AG08395 (cell line): ENCODE measurements at regions not wholly inside any gene's neighbourhood (a gene's known extent, or its start where the extent isn't known, plus 50 kb on each side); places are given as distances from the start of the nearest gene placed in this dataset.
"Not testable (repeated sequence)": the region's sequence is repeated elsewhere in the genome, so short reads cannot be mapped to it uniquely, and the experiment has no call there.

Experiments
- DNase-seq: peaks from one replicate; pipeline ENCODE4 v3.0.0; 2012; ENCODE audit warnings: mixed read lengths, low spot score

DNA sequence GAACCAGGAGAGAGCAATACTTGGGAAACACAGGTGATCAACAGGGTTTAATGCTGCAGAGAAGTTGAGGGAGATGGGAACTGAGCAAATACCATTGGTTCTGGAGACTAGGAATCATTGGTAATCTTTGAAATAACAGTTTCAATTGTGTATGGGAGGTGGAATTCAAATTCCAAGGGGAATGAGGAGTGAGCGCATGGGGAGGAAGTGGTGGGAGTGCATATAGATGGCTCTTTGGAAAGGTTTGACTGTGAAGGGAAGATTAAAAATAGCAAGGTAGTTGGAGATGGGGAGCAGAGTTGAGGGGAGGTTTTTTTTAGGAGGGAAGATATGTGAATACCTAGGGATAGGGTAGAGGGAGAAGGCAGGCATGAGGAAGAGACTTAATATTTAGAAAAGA is 51.1 kb upstream of the ROPN1 start:
- DNase-seq = no peak

DNA sequence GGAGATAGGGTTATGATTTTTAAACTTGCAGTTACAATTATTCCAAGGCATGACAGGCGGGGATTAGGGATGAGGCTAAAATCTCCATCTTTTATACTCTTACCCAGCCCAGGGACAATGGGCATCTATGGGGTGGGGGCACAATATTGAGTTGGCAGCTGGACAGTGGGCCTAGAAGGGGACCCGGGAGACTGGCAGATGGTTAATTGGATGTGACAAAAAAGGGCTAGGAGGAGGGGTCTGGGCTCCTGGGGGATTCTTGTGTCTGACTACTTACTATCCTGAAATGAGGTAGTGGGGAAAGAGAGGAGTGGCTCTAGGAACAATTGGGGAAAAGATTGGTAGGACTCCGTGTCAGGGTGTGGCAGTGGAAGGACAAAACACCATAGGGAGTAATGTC is 53.0 kb upstream of the ROPN1 start:
- no peak for DNase-seq

DNA sequence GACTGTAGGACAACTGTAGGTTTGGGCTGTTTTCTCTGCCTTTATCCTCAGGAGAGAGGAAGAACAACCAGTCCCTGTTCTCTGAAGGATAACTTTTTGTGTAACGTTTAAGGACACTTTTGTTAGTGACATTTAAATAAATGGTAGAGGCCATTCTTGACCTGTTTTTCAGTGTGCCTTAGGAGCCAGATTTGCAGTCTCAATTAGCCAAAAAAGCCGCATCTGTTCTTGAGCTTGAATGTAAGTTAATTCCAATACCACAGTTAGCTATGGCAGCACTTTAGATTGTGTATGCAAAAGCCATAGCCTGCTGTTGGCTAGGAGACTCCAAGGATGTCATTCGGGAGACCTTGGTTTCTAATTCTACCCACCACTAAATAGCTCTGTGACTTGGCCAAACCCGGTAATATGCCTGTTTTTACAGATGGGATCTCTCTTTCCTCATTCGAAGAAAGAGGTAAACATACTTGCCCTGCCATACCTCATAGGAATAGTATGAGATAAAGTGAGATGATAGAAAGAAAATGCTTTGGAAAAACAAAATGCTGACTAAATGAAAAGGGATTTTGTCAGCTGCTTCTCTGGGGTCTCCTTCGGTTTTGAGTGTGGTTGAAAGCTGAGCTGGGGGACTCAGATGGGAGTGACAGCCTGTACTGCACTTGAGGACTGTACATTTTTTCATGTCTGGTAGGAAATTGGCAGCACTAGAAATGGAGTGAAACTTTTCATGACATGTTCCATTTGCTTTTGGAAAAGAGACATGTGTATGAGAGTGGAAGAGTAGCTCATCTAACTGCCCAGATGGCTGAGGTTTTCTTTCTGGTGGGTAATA is 57.3 kb upstream of the ROPN1 start:
- no peak for DNase-seq

DNA sequence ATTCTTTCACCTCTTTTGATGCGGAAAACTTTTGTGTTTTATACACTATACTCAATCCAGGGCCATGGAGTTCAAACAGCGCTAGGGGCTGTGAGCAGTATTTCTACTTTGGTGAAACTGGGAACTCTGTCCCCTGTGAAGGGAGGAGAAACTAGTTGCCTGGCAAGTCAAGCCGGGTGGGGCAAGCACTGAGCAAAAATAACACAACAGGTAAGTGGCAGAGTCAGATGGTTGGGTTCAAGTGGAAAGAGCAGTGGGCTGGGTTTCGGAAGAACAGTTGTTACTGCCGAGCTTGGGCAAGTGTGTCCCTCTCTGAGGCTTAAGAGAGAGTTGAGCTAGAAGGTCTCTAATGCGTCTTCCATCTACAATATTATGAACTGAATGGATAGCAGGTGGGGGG is 59.7 kb upstream of the ROPN1 start:
- no peak for DNase-seq

DNA sequence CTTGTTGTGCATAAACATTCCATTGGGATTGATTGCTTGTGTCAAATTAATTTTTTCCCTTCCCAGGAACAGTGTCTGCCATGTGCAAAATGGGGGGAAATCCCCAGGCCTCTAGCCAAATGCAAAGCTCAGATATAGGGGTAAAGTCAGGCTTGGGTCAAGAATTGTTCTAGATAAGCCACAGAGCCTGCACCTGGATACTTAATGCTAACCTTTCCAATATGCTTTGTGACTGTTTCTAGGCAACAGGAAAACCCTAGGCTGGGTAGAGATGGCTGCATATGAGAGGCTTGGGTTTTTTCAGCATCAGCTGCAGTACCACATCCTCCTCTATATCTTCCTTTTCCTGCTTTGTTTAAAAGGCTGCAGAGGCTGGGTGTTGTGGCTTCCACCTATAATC is 61.9 kb upstream of the ROPN1 start:
- DNase-seq = no peak

DNA sequence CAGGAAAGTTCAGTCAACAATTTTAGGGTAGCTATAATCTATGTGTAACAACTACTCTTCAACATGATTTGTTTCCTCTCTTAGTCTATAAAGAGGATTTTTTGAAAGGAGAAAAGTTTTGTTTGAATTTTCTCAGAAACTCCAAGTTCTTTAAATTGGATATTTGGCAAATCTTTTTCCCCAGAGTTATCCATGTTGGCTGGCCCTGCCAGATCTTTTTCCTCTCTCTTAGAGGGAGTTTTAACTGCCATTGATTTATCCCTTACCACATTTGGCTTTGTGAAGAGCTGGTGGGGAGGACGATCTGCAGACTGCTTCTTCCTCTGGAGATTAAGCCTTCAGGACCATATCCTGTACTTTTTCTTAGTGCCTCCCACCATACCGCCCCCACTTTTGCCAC is 64.9 kb upstream of the ROPN1 start:
- DNase-seq = no peak

DNA sequence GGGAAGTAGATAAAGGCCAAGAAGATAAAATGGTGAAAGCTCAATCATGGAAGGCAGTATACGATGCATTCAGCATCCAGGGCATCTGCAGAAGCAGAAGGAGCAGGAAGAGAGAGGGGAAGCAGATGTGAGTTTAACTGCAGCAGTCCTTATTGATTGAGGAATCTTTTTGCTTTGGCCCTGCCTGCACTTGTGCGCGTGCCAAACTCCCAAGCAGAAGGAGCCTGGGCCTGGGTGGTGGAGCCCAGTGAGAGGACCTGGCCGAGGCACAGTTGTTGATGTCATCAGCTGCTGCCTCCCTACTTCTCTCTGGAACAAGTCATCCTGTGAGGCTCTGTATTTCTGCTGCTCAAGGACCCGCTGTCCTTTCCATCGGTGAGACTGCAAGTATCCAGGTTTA is 65.5 kb upstream of the ROPN1 start:
- no peak for DNase-seq

DNA sequence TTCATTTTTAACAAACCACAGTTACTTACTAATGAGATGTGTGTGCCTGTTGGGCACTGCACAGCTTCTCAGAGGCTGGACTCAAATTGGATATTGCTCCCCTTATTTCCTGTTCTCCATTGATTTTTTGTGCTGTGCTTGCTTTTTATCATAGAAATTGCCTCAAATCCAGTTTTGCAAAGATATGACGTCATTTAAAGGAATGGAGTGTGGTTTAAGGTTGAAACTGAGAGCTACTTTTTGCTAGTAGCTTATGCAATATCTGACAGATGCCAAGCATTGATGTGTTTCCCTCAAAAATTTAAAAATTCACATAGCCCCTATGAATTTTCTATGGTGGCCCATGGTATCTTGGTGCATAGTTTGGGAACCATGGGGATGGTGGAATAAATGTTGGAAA is 67.7 kb upstream of the ROPN1 start:
- peak; percentile 43 for DNase-seq

DNA sequence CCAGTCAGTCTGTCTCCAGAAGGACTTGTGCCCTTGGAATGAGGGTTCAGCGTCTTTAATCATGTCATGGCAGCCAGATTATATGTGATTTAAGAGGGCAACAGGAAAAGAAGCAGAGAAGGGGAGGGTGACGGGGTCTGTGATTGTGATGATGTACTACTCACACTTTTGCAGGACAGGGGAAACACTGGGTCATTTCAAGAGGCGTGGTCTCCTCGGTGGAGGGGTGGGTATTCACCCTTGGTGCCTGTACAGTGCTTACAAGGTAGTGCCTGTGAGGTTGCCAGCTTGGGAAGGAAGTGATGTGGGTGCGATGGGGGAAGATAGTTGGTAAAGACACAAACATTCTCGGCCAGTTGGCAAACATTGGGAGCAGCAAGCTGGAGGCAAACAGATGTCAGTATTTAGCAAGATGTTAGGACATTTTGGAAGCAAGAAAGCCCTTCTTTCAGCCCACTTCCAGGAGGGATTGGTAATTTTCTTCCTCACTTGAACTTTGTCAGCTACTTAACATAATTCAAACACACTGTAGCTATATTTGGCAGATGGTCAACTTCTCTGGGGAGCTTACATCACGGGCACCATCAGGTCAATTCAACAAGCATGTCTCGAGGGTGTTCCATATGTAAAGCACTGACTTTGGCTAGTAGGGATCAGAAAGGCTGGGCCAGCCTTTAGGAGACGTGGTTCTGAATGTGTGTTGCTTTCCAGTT is 71.4 kb upstream of the ROPN1 start:
- peak; percentile 29 for DNase-seq

DNA sequence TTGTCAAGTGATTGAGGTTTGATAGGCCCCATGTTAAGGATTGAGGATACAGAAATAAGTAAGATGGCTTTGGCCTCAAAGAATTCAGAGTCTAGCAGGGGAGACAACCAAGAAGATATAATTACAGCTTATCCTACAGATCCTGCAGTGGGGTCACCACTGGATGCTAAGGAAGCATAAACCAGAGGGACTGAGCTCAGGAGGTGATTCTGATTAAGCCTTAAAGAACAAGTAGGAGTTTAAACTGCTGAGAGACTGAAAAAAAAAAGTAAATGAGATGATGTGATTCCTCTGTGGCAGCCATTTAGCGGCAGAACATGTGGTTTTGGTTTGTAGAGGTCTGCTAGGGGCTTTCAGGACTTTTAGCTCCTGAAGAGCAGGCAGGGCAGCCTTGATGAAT is 72.1 kb upstream of the ROPN1 start:
- no peak for DNase-seq

DNA sequence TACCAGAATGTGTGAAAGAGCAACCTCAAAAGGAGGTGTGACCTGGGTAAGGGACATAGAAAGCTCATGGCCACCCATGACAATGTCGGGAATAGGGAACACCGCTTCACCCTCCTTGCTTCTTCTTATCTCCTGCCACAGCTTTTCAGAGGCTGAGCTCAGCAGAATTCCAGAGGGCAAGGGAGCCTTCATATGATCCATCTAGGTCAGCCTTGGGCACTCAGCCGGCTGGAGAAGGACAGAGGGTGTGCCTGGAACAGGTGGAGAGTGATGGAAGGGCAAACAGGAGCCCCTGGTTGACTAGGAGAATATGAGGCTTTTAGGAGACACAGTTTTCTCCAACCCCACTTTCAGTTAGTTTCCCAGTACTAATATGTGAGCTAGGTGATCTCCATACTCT is 74.6 kb upstream of the ROPN1 start:
- not testable (repeated sequence) for DNase-seq

DNA sequence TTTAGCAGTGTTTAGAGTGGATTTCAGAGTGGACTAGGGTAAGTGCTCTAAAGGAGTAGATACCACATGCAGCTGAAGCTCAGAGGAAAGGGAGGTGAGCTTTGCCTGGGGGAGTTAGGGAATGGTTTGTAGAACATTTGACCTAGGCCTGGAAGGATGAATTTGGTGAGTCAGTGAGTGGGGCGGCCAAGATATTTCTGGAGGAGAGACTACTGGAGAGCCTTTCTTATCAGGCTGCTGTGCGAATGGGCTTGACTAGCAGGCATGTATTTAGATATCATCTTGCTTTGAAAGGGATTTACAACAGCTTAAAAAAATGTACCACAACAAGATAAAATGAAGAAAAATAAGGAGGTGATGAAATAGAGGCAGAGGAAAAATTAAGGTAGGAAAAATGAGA is 77.8 kb upstream of the ROPN1 start:
- DNase-seq = not testable (repeated sequence)

DNA sequence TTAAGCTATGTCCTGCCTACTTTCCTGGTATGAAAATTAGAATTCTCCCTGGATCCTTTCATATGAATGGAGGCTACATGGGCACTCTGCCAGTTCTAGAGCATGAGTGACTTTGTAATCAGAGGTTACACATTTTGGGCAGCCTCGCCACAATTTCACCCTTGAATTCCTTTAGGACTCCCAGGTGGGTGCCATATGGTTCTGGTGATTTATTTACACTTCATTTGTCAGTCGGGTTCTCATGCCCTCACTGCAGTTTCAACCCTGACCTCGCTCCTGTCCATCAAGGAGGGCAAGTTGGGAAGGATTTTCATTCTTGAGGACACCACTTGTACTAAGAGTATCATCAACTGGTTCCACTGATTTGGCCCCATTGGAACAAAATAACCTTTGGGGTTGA is 83.2 kb upstream of the ROPN1 start:
- DNase-seq = not testable (repeated sequence)

DNA sequence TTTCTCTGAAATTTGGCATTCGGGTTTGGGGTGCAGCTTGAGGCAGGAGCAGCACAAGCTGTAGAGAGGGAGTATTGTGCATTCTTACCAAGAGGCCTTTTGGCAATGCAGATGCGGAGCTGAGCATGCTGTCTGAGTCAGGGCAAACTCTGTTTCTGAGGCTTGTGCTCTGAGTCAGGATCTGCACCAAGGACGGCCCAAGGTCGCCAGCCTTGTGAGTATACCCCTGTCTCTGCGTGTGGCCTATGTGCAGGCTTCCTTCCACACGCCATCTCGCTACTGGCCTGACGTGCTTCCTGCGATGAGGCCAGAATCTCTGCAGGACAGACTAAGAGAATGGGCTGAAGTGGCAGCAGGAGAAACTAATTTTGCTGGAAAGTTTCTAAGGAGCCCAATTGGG is 83.8 kb upstream of the ROPN1 start:
- DNase-seq = no peak

DNA sequence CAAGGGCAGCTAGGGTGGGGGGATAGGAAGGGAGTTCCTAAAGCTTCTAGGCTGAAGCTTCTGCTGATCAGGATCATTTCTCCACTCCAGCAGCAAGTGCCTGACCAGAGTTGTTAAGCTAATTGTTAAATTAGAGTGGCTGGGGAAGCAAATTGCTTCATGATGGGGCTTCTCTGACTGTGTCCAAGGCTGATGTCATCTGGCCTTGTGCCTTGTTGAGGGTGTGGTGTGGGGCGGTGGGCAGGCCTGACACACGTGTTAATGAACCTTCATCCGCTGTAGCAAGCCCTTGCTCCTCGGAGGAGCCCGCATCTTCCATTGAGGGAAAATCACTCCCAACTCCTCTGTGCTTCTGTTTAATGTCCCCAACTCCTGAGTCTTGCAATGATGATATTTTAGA is 84.3 kb upstream of the ROPN1 start:
- DNase-seq = no peak

DNA sequence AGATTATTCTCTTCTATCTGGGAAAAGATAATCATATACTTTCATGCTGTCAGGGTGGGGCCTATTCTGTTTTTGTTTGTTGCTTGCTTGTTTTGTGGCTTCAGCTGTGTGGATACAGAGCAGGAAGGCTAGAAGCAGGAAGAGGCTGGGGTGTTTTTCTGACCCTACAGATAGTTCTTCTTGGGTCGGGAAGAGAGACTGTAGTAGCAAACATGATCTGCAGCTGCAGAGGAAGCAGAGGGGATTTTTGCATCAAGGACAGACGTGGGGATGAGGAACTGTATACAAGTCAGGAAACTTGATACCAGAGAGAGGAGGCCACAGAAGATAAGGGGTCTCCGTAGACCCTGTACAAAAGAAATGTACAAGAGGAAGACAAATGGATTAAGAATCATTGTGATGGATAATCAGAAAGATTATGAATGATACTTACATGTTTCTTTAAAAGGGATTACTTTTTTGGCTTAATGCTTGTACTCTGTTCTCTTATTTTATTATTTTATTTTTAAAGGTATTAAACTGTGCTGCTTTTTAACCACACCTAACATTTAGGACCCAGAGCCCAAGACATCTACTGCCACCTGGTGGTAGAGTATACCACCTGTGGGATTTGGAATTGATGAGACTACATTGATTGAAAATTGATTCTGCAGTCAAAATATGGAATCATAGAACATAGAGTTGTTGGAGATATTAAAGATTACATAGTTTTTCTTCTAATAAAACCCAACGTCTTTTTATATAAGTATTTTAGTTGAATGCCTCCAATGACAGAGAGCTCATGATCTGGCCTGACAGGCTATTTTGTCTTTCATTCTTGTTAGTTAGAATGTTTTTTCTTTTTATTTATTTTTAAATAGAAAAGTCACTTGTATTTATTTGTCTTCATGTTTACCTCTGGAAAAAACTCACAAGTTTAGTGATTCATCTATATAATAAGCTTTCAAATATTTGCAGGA is 87.3 kb upstream of the ROPN1 start:
- DNase-seq = peak; percentile 45

DNA sequence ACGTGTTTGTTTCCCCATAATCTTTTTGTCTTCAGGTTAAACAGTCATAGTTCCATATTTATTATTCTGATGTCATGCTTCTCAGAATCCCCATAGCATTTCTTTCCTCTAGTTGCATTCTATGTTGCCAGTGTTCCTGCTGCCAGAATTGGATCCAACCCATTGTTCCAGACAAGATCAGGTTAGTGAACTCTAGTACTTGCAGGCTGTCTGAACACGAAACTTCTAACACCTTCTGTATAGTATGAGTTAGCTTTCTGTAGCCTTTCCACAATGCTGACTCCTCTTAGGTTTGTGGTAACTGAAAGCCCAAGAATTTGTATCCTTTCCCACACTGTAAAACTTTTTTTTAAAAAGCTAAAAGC is 88.0 kb upstream of the ROPN1 start:
- no peak for DNase-seq

DNA sequence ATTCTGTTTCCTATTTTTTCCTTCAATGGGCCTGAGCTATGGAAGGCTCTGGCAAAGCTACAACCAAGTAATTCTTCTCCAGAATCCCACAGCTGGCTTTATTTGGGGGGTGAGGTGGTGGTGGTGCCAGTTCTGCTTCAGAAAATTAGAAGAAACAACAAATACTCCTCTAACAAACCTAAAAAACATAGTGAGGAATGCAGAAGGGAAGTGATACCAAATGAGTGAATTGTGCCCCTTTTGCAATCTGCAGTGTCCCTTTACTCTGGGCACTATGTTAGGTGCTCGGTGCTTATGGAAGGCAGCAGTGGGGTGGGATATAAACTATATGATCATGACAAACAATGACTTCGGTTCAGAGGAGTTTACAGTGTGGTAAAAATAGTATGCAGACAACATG is 90.4 kb upstream of the ROPN1 start:
- no peak for DNase-seq

DNA sequence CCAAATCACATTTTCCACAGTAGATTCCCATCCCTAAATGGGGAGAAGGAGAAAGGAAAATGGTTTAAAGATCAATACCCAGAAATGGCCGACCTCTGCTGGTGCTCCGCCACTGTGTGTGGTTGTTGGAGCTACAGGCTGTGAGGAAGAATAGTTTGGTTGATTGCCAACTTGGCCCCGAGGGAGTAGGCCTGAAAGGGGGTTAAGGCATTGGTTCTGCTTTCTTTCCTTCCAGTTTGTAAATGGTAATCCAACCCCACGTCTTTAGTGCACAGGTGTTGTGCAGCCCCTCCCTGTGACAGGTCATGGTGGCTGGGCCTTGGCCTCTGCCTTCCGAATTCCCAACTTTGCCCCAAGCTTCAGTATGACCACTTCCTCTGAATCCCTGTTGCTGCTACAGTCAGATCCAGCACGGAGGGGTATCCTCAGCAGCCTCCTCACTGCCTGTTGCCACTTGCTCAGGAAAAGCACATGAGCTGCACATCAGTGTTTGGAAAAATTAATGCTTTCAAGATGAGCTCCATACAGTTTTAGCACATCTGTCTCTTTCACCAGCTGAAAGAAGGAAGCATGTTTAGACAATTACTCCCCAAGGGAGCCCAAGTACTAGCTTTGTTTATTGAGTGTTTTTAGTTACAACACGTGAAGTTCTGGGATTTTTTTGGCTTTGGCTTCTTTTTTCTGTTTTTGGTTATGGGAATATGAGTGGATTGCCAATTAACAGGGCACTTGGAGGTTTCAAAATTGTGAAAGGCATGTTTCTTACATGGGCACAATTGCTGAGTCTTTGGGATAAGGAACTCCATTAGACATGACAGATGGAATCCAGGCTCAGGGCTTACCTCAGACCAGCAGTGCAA is 92.3 kb upstream of the ROPN1 start:
- DNase-seq = peak; percentile 61

DNA sequence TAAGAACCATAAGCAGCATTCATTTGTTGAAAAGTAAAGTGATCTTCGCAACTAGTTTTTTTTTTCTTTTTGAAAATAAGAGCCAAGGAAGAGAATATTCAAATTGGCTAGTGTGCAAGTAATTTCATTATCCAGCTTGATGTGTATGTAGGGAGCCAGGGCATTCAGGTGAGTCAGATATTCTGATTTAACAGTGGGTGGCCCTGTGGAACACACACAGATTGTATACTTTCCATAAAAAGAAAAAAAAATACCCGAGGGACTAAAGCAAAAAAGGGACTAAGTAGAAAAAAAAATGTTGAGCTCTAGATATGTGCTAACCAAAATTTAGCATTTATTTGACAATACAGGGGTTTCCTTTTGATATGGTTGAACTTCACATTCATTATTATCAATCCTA is 96.9 kb upstream of the ROPN1 start:
- no peak for DNase-seq

DNA sequence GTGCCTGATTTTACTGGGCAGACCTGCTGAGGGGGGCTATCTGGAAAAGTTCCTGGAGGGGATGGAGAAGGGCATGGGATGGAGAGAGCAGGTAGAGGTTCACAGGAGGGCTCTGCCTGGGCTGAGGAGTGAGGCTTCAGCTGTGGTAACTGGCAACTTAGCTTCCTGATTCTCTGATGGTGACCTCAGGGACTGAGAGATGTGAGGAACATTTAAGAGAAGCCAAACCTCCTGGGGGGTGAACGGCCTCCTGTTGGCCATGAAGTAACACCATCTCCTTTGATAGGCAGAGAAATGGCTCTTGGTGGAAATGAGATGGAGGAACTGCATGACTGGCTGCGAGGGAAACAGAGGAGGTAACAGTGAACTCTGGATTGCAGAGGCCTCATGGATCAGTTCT is 97.3 kb upstream of the ROPN1 start:
- no peak for DNase-seq

DNA sequence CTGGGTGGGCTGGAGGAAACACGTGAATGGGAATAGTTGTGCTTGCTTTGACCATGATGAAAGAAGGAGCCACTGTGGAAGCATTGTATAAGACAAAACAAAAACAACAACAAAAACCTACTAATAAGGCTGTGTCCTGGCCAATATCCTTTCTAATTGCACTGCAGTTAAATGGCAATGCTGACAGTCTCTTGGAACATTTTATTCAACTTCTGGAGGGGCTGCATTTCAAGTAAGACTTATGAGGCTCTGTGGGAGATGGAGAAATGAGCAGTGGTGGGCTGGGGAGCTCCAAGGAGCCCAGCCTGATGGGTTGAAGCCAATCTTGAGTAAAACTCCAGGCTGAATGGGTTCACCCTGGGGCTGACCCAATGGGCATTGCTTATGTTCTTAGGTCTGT is 99.8 kb upstream of the ROPN1 start:
- DNase-seq = no peak
